Common myeloid progenitor, CD34-positive (primary cell): ENCODE measurements at regions not wholly inside any gene's neighbourhood (a gene's known extent, or its start where the extent isn't known, plus 50 kb on each side); places are given as distances from the start of the nearest gene placed in this dataset.

ENCODE experiments used
- CTCF ChIA-PET: fragments of 350-600 bp; sonication (Branson Sonifier 250); formaldehyde crosslinking; loops from one replicate; lab custom pipeline; 2021; ENCODE audit warnings: antibody characterized with exemption; lab: Charles Lee
- POLR2A ChIA-PET: fragments of 350-600 bp; sonication (Branson Sonifier 250); formaldehyde crosslinking; loops from one replicate; lab custom pipeline; 2021; ENCODE audit warnings: antibody characterized with exemption; lab: Charles Lee
- DNase-seq, 3 donors: peaks; one replicate each; pipeline versions ENCODE4 v3.0.0 to v3.0.0-alpha.2; 2013
- H3K27ac ChIP-seq, 2 experiments: 1 replicate in 1 of 2; 2 replicates in 1 of 2; pipeline ENCODE4 v1.7.0; 2013; ENCODE audit warnings: inconsistent platforms in 2 of 2, low read length in 2 of 2, mild to moderate bottlenecking in 2 of 2, low read depth in 1 of 2, moderate library complexity in 1 of 2; ENCODE audit not compliant: severe bottlenecking in 2 of 2, insufficient read depth in 1 of 2, poor library complexity in 1 of 2
- H3K27me3 ChIP-seq, 5 experiments: replicated peaks in 2 of 5; 1 replicate in 3 of 5; 2 replicates in 2 of 5; pipeline versions ENCODE4 v1.6.1 to v1.7.0; 2013; ENCODE audit warnings: low read length in 4 of 5, mild to moderate bottlenecking in 2 of 5, moderate library complexity in 2 of 5, inconsistent platforms in 1 of 5; ENCODE audit not compliant: insufficient read depth in 5 of 5, control insufficient read depth in 4 of 5
- H3K36me3 ChIP-seq, 4 experiments: 1 replicate in 2 of 4; 2 replicates in 2 of 4; pipeline versions ENCODE4 v1.6.1 to v1.7.0; 2013; ENCODE audit warnings: low read length in 3 of 4, control low read depth in 1 of 4, mild to moderate bottlenecking in 1 of 4; ENCODE audit not compliant: control insufficient read depth in 4 of 4, insufficient read depth in 4 of 4
- H3K4me1 ChIP-seq, 4 experiments: 1 replicate in 3 of 4; 2 replicates in 1 of 4; pipeline versions ENCODE4 v1.6.1 to v1.7.1; 2013; ENCODE audit warnings: low read length in 3 of 4, mild to moderate bottlenecking in 3 of 4, control low read depth in 1 of 4, inconsistent platforms in 1 of 4, moderate library complexity in 1 of 4; ENCODE audit not compliant: control insufficient read depth in 4 of 4, insufficient read depth in 4 of 4; ENCODE audit errors: control extremely low read depth in 1 of 4
- H3K4me3 ChIP-seq, 7 experiments: 1 replicate in 4 of 7; 2 replicates in 3 of 7; pipeline versions ENCODE4 v1.5.1 to v1.7.0; 2013; ENCODE audit warnings: mild to moderate bottlenecking in 7 of 7, low read length in 6 of 7, moderate library complexity in 6 of 7, inconsistent platforms in 2 of 7, low read depth in 2 of 7, control low read depth in 1 of 7; ENCODE audit not compliant: insufficient read depth in 4 of 7, control insufficient read depth in 1 of 7; ENCODE audit errors: extremely low read depth in 1 of 7
- H3K9me3 ChIP-seq, 5 experiments: 1 replicate in 4 of 5; 2 replicates in 1 of 5; pipeline versions ENCODE4 v1.6.1 to v1.7.1; 2013; ENCODE audit warnings: low read length in 4 of 5, mild to moderate bottlenecking in 2 of 5, inconsistent platforms in 1 of 5, low read depth in 1 of 5, moderate library complexity in 1 of 5; ENCODE audit not compliant: control insufficient read depth in 4 of 5, insufficient read depth in 2 of 5; ENCODE audit errors: control extremely low read depth in 1 of 5
- WGBS: methylation state at CpG from one replicate; pipeline ENCODE4 v1.1.5; 2013; ENCODE audit not compliant: insufficient coverage; 5-methylcytosine and 5-hydroxymethylcytosine counted together

GRCh38 chr10:89900554-89900953, 199.2 kb downstream of the KIF20B start:
- no peak for DNase-seq
- WGBS = 100% methylated on average over 1 of the region's 1 CpG
- Histone ChIP-seq H3K27ac (no peak overlapping the region), H3K9me3 (peaks cover 0 to 4% (median 0%) of the 10 kb centered on the region in 5 experiments), H3K4me1 (peaks cover 0 to 37% (median 16%) of the 10 kb centered on the region in 4 experiments), H3K4me3 (no peak overlapping the region), H3K27me3 (no peaks in the 10 kb centered on the region), H3K36me3 (no peaks in the 10 kb centered on the region)
- ChIA-PET CTCF (no interaction called here), POLR2A (no interaction called here)

GRCh38 chr10:89901895-89902294, 200.5 kb downstream of the KIF20B start:
- H3K27ac ChIP-seq = no peak overlapping the region
- ChIA-PET CTCF (no interaction called here), POLR2A (no interaction called here)
- H3K36me3 ChIP-seq = no peaks in the 10 kb centered on the region
- no peak for DNase-seq
- H3K4me3 ChIP-seq = no peak overlapping the region
- H3K4me1 ChIP-seq = peaks cover 0 to 37% (median 16%) of the 10 kb centered on the region in 4 experiments
- H3K9me3 ChIP-seq = no peaks in the 10 kb centered on the region
- H3K27me3 ChIP-seq = no peaks in the 10 kb centered on the region
- WGBS = no CpG with 5 or more reads among the region's 1 CpG

DNA sequence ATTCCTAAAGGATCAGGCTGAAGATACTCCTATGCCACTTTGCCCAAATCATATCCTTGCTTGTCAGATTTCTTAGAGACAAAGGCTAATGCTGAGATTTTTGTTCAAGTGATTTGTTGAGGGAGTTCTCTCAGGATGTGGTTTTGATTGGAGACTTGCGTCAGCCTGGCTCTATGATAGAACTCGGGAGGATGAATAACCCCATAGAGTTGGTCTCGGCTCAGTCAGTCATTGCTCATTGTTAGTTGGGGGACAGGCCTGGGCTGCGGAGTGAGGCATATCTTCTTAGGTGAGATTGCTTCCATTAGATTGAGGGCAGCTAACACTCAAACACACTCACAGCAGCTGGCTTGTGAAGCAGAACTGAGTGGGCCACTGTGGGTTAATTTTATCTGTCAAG, 203.4 kb downstream of the KIF20B start:
- peaks cover 0 to 20% (median 3%) of the 10 kb centered on the region in 4 experiments for H3K4me1 ChIP-seq
- no peaks in the 10 kb centered on the region for H3K9me3 ChIP-seq
- no peaks in the 10 kb centered on the region for H3K36me3 ChIP-seq
- ChIA-PET CTCF (no interaction called here), POLR2A (no interaction called here)
- H3K4me3 ChIP-seq = no peak overlapping the region
- no peaks in the 10 kb centered on the region for H3K27me3 ChIP-seq
- no peak overlapping the region for H3K27ac ChIP-seq
- 81% methylated on average over 3 of the region's 4 CpGs for WGBS
- DNase-seq = no peak

DNA sequence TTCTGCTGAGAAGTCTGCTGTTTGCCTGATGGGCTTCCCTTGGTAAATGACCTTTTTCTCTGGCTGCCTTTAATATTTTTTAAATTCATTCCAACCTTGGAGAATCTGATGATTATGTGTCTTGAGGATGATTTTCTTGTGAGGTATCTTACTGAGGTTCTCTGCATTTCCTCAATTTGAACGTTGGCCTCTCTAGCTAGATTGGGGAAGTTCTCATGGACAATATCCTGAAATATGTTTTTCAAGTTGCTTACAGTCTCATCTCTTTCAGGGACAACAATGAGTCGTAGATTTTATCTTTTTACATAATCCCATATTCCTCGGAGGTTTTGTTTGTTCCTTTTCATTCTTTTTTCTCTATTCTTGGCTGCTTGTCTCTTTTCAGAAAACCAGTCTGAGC, 208.4 kb downstream of the KIF20B start:
- peaks cover 0 to 41% (median 4%) of the 10 kb centered on the region in 4 experiments for H3K4me1 ChIP-seq
- ChIA-PET POLR2A (no interaction called here), CTCF (no interaction called here)
- peak in 2 of 3 donors; percentile 13 to 22 for DNase-seq
- WGBS = 29% methylated on average over 3 of the region's 3 CpGs
- no peak overlapping the region for H3K27ac ChIP-seq
- no peak overlapping the region for H3K4me3 ChIP-seq
- H3K36me3 ChIP-seq = no peaks in the 10 kb centered on the region
- H3K9me3 ChIP-seq = no peaks in the 10 kb centered on the region
- H3K27me3 ChIP-seq = no peaks in the 10 kb centered on the region

DNA sequence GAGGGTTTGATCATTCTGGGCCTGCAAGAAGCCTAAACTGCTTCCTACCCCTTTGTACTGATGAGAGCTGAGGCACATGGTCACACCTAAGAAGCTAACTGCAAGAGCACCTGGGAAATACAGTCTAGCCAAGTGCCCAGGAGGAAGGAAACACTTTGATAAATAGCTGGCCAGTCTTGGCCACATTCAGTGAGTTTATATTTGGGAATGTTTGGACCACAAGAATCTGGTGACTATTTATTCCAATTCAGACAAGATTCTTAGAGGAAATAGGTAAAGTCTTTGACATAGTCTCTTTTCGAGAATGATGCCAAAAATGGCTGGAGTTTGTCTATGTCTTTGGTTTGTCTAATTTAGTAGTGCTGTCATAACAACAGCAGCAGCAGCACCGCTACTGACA, 213.6 kb downstream of the KIF20B start:
- CTCF ChIA-PET = no interaction called here
- WGBS = no CpG with 5 or more reads among the region's 2 CpGs
- POLR2A ChIA-PET = no interaction called here

GRCh38 chr10:89915968-89916367, 214.6 kb downstream of the KIF20B start:
- DNase-seq = no peak
- Histone ChIP-seq H3K9me3 (no peaks in the 10 kb centered on the region), H3K36me3 (no peaks in the 10 kb centered on the region), H3K27ac (no peak overlapping the region), H3K4me1 (peaks cover 0 to 33% (median 3%) of the 10 kb centered on the region in 4 experiments), H3K4me3 (no peak overlapping the region), H3K27me3 (no peaks in the 10 kb centered on the region)
- ChIA-PET POLR2A (no interaction called here), CTCF (no interaction called here)

More for the DNA sequence above, 213.6 kb downstream of the KIF20B start:
- Histone ChIP-seq H3K4me1 (peaks cover 0 to 42% (median 4%) of the 10 kb centered on the region in 4 experiments), H3K36me3 (no peaks in the 10 kb centered on the region), H3K27ac (no peak overlapping the region), H3K27me3 (no peaks in the 10 kb centered on the region), H3K9me3 (no peaks in the 10 kb centered on the region), H3K4me3 (no peak overlapping the region)
- no peak for DNase-seq

DNA sequence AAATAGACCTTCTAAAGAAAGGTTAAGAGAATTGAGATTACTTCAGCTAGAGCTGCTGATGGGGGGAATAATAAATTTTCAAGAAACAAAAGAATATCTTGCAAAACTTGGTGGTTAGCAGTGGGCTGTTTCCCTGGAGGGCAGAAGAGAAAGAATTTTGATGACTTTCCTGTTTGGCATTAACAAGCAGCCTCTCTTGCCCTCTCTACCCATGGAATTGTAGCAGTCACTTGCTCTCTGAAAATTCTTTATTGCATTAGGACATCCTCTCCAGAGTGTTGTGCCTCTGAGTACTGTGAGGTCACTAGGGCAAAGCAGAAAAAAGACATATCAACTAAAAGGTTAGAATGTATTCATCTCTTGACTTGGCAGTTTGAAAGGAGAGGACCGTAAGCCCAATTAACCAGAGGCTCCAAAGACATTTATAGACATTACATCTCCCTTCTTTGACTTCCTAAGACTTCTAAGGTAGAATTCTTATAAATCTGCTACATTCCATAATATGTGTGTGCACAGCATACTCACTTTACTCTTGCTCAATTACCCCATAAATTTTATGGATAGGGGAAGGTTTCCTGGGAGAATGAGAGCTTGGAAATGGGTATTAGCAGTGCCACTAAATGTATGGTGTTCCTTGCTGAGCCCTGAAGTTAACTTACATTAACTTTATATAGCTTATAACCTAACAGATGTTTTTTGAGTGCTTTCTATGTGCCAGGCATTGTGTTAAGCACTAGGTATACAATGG, 215.3 kb downstream of the KIF20B start:
- POLR2A ChIA-PET = no interaction called here

More for the DNA sequence above, 215.3 kb downstream of the KIF20B start:
- H3K9me3 ChIP-seq = no peaks in the 10 kb centered on the region
- CTCF ChIA-PET = no interaction called here
- no peak overlapping the region for H3K4me3 ChIP-seq
- no peak for DNase-seq
- H3K4me1 ChIP-seq = peaks cover 0 to 26% (median 3%) of the 10 kb centered on the region in 4 experiments
- no peaks in the 10 kb centered on the region for H3K27me3 ChIP-seq
- H3K27ac ChIP-seq = no peak overlapping the region
- H3K36me3 ChIP-seq = no peaks in the 10 kb centered on the region
- WGBS = no CpG with 5 or more reads among the region's 1 CpG
